ENCODE measurements at regions not wholly inside any gene's neighbourhood (a gene's known extent, or its start where the extent isn't known, plus 50 kb on each side); places are given as distances from the start of the nearest gene placed in this dataset.

DNA sequence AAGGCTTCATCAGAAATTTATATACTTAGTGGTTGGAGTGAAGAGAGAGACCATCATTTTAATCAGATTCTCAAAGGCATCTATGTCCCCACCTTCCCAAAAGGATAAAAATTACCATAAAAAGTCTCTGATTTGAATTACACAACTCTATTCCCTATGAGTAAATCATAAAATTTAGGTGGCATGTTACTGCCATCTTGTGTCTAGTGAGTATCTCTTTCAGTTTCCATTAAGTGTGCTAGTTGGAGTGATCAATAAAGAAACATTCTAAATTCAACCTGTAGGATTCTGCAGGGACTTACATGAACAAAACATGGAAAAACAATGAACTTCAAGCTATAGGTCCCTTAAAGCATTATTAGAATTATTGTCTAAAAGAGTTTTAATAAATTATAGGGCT, 655.4 kb downstream of the LTN1 start:
- TF ChIP-seq CTCF (conservative IDR thresholded peaks at IDR 0.05) = peak; percentile 60
- Mint-ChIP-seq H3K9me3 (no peaks in the 10 kb centered on the region), H3K27me3 (ENCODE audit: insufficient read depth) (no peaks in the 10 kb centered on the region), H3K27ac (no peak overlapping the region), H3K4me1 (peaks cover 14% of the 10 kb centered on the region), H3K36me3 (ENCODE audit: low read depth) (no peaks in the 10 kb centered on the region), H3K4me3 (no peak overlapping the region)
- Histone ChIP-seq H3K27me3 (ENCODE audit: control insufficient read depth, insufficient read depth, low read length, poor library complexity, severe bottlenecking) (no peaks in the 10 kb centered on the region), H3K27ac (ENCODE audit: low read depth, low read length) (no peak overlapping the region), H3K4me1 (ENCODE audit: control insufficient read depth, insufficient read depth, low read length) (peaks cover 5% of the 10 kb centered on the region), H3K9ac (ENCODE audit: extremely low read depth, low read length, poor library complexity, severe bottlenecking) (no peak overlapping the region), H3K36me3 (ENCODE audit: control insufficient read depth, insufficient read depth, low read length) (no peaks in the 10 kb centered on the region), H3K9me3 (ENCODE audit: control insufficient read depth, low read length) (no peaks in the 10 kb centered on the region), H3K4me3 (ENCODE audit: low read length) (no peak overlapping the region)
- no peak for DNase-seq

DNA sequence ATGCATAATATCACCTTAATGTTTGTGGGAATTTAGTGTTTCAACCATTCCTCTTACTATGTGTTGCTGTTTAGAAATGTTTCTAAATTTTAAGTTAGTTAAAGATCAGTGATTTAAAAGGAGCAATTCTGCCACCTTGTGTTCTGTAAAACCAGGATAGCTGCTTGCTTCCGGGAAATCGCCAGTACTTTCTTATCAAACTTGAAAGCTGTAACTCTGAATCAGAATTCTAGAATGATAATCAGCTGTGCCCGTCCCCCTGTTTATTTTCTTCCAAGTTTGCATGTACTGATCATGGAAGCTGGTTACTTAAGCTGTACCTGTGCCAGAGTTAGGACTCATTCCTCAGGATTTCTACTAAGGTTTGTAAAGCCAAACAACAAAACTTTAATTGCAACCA, 656.4 kb downstream of the LTN1 start:
- H3K4me1 ChIP-seq (ENCODE audit: control insufficient read depth, insufficient read depth, low read length) = peaks cover 5% of the 10 kb centered on the region
- TF ChIP-seq CTCF (conservative IDR thresholded peaks at IDR 0.05) = peak; percentile 83
- Mint-ChIP-seq H3K4me1 (peaks cover 14% of the 10 kb centered on the region), H3K27ac (no peak overlapping the region), H3K36me3 (ENCODE audit: low read depth) (no peaks in the 10 kb centered on the region), H3K9me3 (no peaks in the 10 kb centered on the region), H3K4me3 (no peak overlapping the region), H3K27me3 (ENCODE audit: insufficient read depth) (no peaks in the 10 kb centered on the region)
- H3K9me3 ChIP-seq (ENCODE audit: control insufficient read depth, low read length) = no peaks in the 10 kb centered on the region
- H3K36me3 ChIP-seq (ENCODE audit: control insufficient read depth, insufficient read depth, low read length) = no peaks in the 10 kb centered on the region
- 11 to 21% methylated on average over 3 of the region's 3 CpGs for WGBS, 2 experiments (ENCODE audit: insufficient coverage in 1 of 2, insufficient read length in 1 of 2)
- no peaks in the 10 kb centered on the region for H3K27me3 ChIP-seq (ENCODE audit: control insufficient read depth, insufficient read depth, low read length, poor library complexity, severe bottlenecking)
- H3K4me3 ChIP-seq (ENCODE audit: low read length) = no peak overlapping the region
- H3K27ac ChIP-seq (ENCODE audit: low read depth, low read length) = no peak overlapping the region
- DNase-seq = peak; percentile 57
- H3K9ac ChIP-seq (ENCODE audit: extremely low read depth, low read length, poor library complexity, severe bottlenecking) = no peak overlapping the region

GRCh38 chr21:28334407-28334806, 658.3 kb downstream of the LTN1 start:
- TF ChIP-seq CTCF (conservative IDR thresholded peaks at IDR 0.05) = no peak
- Histone ChIP-seq H3K4me1 (ENCODE audit: control insufficient read depth, insufficient read depth, low read length) (no peaks in the 10 kb centered on the region), H3K27ac (ENCODE audit: low read depth, low read length) (no peak overlapping the region), H3K4me3 (ENCODE audit: low read length) (no peak overlapping the region), H3K9ac (ENCODE audit: extremely low read depth, low read length, poor library complexity, severe bottlenecking) (no peak overlapping the region), H3K9me3 (ENCODE audit: control insufficient read depth, low read length) (no peaks in the 10 kb centered on the region), H3K36me3 (ENCODE audit: control insufficient read depth, insufficient read depth, low read length) (no peaks in the 10 kb centered on the region), H3K27me3 (ENCODE audit: control insufficient read depth, insufficient read depth, low read length, poor library complexity, severe bottlenecking) (no peaks in the 10 kb centered on the region)
- 90 to 100% methylated on average over 2 of the region's 2 CpGs for WGBS, 2 experiments (ENCODE audit: insufficient coverage in 1 of 2, insufficient read length in 1 of 2)
- Mint-ChIP-seq H3K4me3 (no peak overlapping the region), H3K27me3 (ENCODE audit: insufficient read depth) (no peaks in the 10 kb centered on the region), H3K27ac (no peak overlapping the region), H3K36me3 (ENCODE audit: low read depth) (peaks cover 2% of the 10 kb centered on the region), H3K4me1 (peaks cover 7% of the 10 kb centered on the region), H3K9me3 (peaks cover 13% of the 10 kb centered on the region)
- DNase-seq = no peak

Data from endodermal cell (in vitro differentiated cells).